ENCODE measurements at regions not wholly inside any gene's neighbourhood (a gene's known extent, or its start where the extent isn't known, plus 50 kb on each side); places are given as distances from the start of the nearest gene placed in this dataset.

DNA sequence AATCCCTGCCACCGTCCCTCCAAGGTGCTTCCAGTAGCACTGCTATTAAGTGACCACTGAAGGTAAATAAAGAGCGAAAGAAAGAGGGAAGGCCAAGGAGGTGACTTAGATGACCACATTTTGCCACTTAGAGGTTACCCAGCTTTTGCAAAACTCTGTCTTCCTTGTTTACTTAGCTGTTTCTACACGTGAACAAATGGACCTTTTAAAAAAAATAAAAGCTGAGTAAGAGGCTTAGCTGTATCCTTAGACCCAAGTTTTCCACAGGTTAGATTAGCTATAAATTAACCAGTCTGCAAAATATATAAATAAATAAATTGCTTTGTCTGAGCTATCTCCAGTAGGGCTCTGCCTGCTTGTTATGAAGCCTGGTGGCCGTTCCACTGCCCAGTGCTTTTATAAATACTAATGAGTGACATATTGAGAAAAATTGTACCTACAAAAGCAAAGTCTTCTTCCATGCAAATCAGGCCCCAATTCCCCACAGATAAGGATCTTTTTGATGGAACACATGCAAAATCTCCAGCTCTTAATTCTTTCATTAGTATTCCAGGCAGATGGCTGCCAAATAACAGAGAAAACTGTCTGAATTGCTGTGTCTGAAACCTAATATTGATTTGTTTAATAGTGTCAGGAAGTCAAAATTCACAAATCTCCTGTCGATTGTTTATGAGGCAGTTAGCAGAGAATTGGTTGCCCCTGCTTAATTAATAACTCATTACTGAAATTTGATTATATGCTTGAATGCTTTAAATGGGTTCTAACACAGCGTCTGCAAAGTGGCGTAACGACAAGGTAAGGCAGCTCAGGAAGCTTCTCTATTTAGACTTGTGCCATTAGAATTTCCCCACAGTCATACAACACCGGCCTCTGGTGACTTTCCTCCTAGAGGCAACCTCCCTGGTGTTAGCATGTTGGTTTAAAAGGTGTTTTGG, 176.7 kb downstream of the EMX2 start:
- TF ChIP-seq EZH2 (IDR thresholded peaks at IDR 0.05; ENCODE audit: borderline replicate concordance, low read depth, low read length, severe bottlenecking) (no peak), POLR2AphosphoS5 (IDR thresholded peaks at IDR 0.05; ENCODE audit: insufficient read depth, low read depth, low read length) (no peak), CTCF (IDR thresholded peaks at IDR 0.05; ENCODE audit: extremely low read depth in 1 of 2, insufficient read depth in 1 of 2, low read depth in 1 of 2, low read length in 2 of 2) (no peak), MYC (IDR thresholded peaks at IDR 0.05; ENCODE audit: low read depth, low read length) (no peak), POLR2A (IDR thresholded peaks at IDR 0.05; ENCODE audit: low read depth, low read length) (no peak)
- TF ChIP-seq, protein P1, sequence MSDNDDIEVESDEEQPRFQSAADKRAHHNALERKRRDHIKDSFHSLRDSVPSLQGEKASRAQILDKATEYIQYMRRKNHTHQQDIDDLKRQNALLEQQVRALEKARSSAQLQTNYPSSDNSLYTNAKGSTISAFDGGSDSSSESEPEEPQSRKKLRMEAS (IDR thresholded peaks at IDR 0.05; ENCODE audit: insufficient read depth, insufficient read length): no peak

Data from endothelial cell of umbilical vein (primary cell).